Transverse colon (tissue), 3 donors: ENCODE measurements at regions not wholly inside any gene's neighbourhood (a gene's known extent, or its start where the extent isn't known, plus 50 kb on each side); places are given as distances from the start of the nearest gene placed in this dataset.

ENCODE experiments used
- EP300 ChIP-seq: sonication (generic); formaldehyde crosslinking; IDR thresholded peaks from one replicate; pipeline ENCODE4 v1.6.1; 2017; ENCODE audit warnings: antibody characterized with exemption, low read depth
- POLR2A ChIP-seq: fragments of 450-650 bp; IDR thresholded peaks from one replicate; pipeline ENCODE4 v1.6.1; 2016; ENCODE audit warnings: antibody characterized with exemption, mild to moderate bottlenecking, moderate library complexity
- TF ChIP-seq, protein P1 (sequence below), 5 experiments: fragments of 200-600 bp in 3 of 5; fragments of 450-650 bp in 2 of 5; sonication (generic) in 3 of 5; IDR thresholded peaks; 1 replicate in 2 of 5; 2 replicates in 3 of 5; pipeline ENCODE4 v1.5.1; 2016 to 2017; ENCODE audit warnings: antibody characterized with exemption in 5 of 5, inconsistent platforms in 3 of 5, mild to moderate bottlenecking in 2 of 5, moderate library complexity in 1 of 5

DNA sequence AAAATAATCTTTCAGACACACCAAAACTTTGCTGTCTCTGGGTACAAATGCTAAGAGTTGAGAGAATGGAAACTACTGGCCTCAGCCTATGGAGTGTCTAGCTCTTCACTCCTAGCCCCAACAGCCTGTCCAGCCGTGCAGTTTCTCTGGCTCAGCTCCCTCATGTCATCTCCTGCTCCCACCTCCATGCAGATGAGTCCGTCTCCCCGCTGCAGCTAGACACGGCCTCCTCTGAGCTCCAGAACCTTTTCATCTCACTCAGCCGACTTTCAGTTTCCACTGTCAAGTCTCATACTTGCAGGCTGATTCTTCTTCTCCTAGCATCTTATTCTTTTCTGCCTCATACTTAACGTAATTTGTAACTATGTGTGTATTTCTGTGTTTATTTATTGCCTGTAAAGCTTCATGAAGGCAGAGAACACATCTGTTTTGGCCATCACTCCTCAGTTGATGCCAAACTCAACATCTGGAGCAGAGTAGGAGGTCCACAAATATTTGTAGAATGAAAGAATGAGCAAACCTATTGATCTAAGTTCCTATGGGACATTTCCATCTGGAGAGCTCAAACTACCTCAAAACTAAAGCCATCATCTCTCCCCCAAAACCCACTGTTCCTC, 139.8 kb upstream of the PWP1 start:
- TF ChIP-seq, protein P1, sequence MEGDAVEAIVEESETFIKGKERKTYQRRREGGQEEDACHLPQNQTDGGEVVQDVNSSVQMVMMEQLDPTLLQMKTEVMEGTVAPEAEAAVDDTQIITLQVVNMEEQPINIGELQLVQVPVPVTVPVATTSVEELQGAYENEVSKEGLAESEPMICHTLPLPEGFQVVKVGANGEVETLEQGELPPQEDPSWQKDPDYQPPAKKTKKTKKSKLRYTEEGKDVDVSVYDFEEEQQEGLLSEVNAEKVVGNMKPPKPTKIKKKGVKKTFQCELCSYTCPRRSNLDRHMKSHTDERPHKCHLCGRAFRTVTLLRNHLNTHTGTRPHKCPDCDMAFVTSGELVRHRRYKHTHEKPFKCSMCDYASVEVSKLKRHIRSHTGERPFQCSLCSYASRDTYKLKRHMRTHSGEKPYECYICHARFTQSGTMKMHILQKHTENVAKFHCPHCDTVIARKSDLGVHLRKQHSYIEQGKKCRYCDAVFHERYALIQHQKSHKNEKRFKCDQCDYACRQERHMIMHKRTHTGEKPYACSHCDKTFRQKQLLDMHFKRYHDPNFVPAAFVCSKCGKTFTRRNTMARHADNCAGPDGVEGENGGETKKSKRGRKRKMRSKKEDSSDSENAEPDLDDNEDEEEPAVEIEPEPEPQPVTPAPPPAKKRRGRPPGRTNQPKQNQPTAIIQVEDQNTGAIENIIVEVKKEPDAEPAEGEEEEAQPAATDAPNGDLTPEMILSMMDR (IDR thresholded peaks at IDR 0.05) = no peak
- TF ChIP-seq POLR2A (no peak), EP300 (no peak)
